NCI-H2107 (cell line): ENCODE measurements at regions not wholly inside any gene's neighbourhood (a gene's known extent, or its start where the extent isn't known, plus 50 kb on each side); places are given as distances from the start of the nearest gene placed in this dataset.
A peak's percentile ranks its signal among the peaks of the same experiment; 100 is the strongest.
"Not testable (repeated sequence)": the region's sequence is repeated elsewhere in the genome, so short reads cannot be mapped to it uniquely, and the experiment has no call there.

Source experiments
- DNase-seq: peaks from one replicate; lab custom pipeline; 2025; lab: John Stamatoyannopoulos, UW

GRCh38 chr12:22810036-22810435, 185.1 kb downstream of the ETNK1 start:
- DNase-seq = no peak

- DNase-seq = no peak
Observed at GRCh38 chr12:22812531-22812930, 187.6 kb downstream of the ETNK1 start.

- DNase-seq = no peak
Observed at GRCh38 chr12:22821985-22822384, 197.0 kb downstream of the ETNK1 start.

GRCh38 chr12:22826026-22826425, 201.1 kb downstream of the ETNK1 start:
- no peak for DNase-seq

GRCh38 chr12:22826446-22826981, 201.5 kb downstream of the ETNK1 start:
- DNase-seq = not testable (repeated sequence)

GRCh38 chr12:22828066-22828465, 203.1 kb downstream of the ETNK1 start:
- DNase-seq = no peak

GRCh38 chr12:22835431-22835830, 210.5 kb downstream of the ETNK1 start:
- no peak for DNase-seq

- no peak for DNase-seq
Observed at GRCh38 chr12:22850185-22850584, 225.2 kb downstream of the ETNK1 start.

GRCh38 chr12:22851532-22851931, 226.6 kb downstream of the ETNK1 start:
- no peak for DNase-seq

GRCh38 chr12:22855456-22855855, 230.5 kb downstream of the ETNK1 start:
- no peak for DNase-seq

- DNase-seq = peak; percentile 18
Observed at GRCh38 chr12:22856178-22856577, 231.2 kb downstream of the ETNK1 start.

- no peak for DNase-seq
Observed at GRCh38 chr12:22858849-22859570, 234.0 kb downstream of the ETNK1 start.

- no peak for DNase-seq
Observed at GRCh38 chr12:22860926-22861325, 236.0 kb downstream of the ETNK1 start.

GRCh38 chr12:22865822-22866221, 240.9 kb downstream of the ETNK1 start:
- DNase-seq = no peak

GRCh38 chr12:22866406-22866805, 241.4 kb downstream of the ETNK1 start:
- DNase-seq = no peak

- no peak for DNase-seq
Observed at GRCh38 chr12:22874151-22874550, 249.2 kb downstream of the ETNK1 start.

- no peak for DNase-seq
Observed at GRCh38 chr12:22876262-22876661, 251.3 kb downstream of the ETNK1 start.

- no peak for DNase-seq
Observed at GRCh38 chr12:22879203-22879602, 254.2 kb downstream of the ETNK1 start.

- no peak for DNase-seq
Observed at GRCh38 chr12:22880331-22880730, 255.4 kb downstream of the ETNK1 start.

- DNase-seq = no peak
Observed at GRCh38 chr12:22880807-22881206, 255.8 kb downstream of the ETNK1 start.

- DNase-seq = no peak
Observed at GRCh38 chr12:22881878-22882385, 257.0 kb downstream of the ETNK1 start.

GRCh38 chr12:22882559-22882958, 257.6 kb downstream of the ETNK1 start:
- no peak for DNase-seq

GRCh38 chr12:22893878-22894277, 268.9 kb downstream of the ETNK1 start:
- no peak for DNase-seq

GRCh38 chr12:22899184-22899583, 274.2 kb downstream of the ETNK1 start:
- DNase-seq = no peak
